ENCODE measurements at regions not wholly inside any gene's neighbourhood (a gene's known extent, or its start where the extent isn't known, plus 50 kb on each side); places are given as distances from the start of the nearest gene placed in this dataset.
A peak's percentile ranks its signal among the peaks of the same experiment; 100 is the strongest.

GRCh38 chr2:17115466-17115865 lies 402.8 kb downstream of the RAD51AP2 start:
- FAIRE-seq = no peak
- intact Hi-C loops (cut with DNase I) = no loop called here
- H3K27me3 ChIP-seq (ENCODE audit: control insufficient read depth, insufficient read depth, low read length) = no peaks in the 10 kb centered on the region
- no peak overlapping the region for H3K27ac ChIP-seq (ENCODE audit: low read depth in 2 of 2, low read length in 2 of 2)
- H3K9ac ChIP-seq (ENCODE audit: low read length in 3 of 3) = no peak overlapping the region
- H3K4me3 ChIP-seq (ENCODE audit: low read length in 3 of 3) = no peak overlapping the region
- TF ChIP-seq CTCF (IDR thresholded peaks at IDR 0.05; ENCODE audit: borderline replicate concordance, extremely low read depth, insufficient read depth) = no peak
- no peaks in the 10 kb centered on the region for H3K9me3 ChIP-seq (ENCODE audit: control insufficient read depth in 2 of 3, insufficient read depth in 1 of 3, low read length in 3 of 3)
- no peak for DNase-seq
- H3K4me1 ChIP-seq (ENCODE audit: control insufficient read depth in 2 of 3, insufficient read depth in 2 of 3, low read depth in 1 of 3, low read length in 3 of 3) = no peaks in the 10 kb centered on the region
- H3K36me3 ChIP-seq (ENCODE audit: control insufficient read depth in 2 of 3, insufficient read depth in 3 of 3, low read length in 3 of 3) = no peaks in the 10 kb centered on the region

GRCh38 chr2:17115042-17115441 lies 403.2 kb downstream of the RAD51AP2 start:
- no peak for TF ChIP-seq CTCF (IDR thresholded peaks at IDR 0.05; ENCODE audit: borderline replicate concordance, extremely low read depth, insufficient read depth)
- H3K36me3 ChIP-seq (ENCODE audit: control insufficient read depth in 2 of 3, insufficient read depth in 3 of 3, low read length in 3 of 3) = no peaks in the 10 kb centered on the region
- DNase-seq (no peak), FAIRE-seq (no peak)
- intact Hi-C loops (cut with DNase I) = no loop called here
- H3K9me3 ChIP-seq (ENCODE audit: control insufficient read depth in 2 of 3, insufficient read depth in 1 of 3, low read length in 3 of 3) = no peaks in the 10 kb centered on the region
- no peak overlapping the region for H3K9ac ChIP-seq (ENCODE audit: low read length in 3 of 3)
- no peaks in the 10 kb centered on the region for H3K4me1 ChIP-seq (ENCODE audit: control insufficient read depth in 2 of 3, insufficient read depth in 2 of 3, low read depth in 1 of 3, low read length in 3 of 3)
- H3K4me3 ChIP-seq (ENCODE audit: low read length in 3 of 3) = no peak overlapping the region
- no peak overlapping the region for H3K27ac ChIP-seq (ENCODE audit: low read depth in 2 of 2, low read length in 2 of 2)
- H3K27me3 ChIP-seq (ENCODE audit: control insufficient read depth, insufficient read depth, low read length) = no peaks in the 10 kb centered on the region

- no peak for FAIRE-seq
- Histone ChIP-seq H3K36me3 (ENCODE audit: control insufficient read depth in 2 of 3, insufficient read depth in 3 of 3, low read length in 3 of 3) (no peaks in the 10 kb centered on the region), H3K27ac (ENCODE audit: low read depth in 2 of 2, low read length in 2 of 2) (no peak overlapping the region), H3K9me3 (ENCODE audit: control insufficient read depth in 2 of 3, insufficient read depth in 1 of 3, low read length in 3 of 3) (no peaks in the 10 kb centered on the region), H3K9ac (ENCODE audit: low read length in 3 of 3) (no peak overlapping the region), H3K4me1 (ENCODE audit: control insufficient read depth in 2 of 3, insufficient read depth in 2 of 3, low read depth in 1 of 3, low read length in 3 of 3) (no peaks in the 10 kb centered on the region), H3K4me3 (ENCODE audit: low read length in 3 of 3) (no peak overlapping the region), H3K27me3 (ENCODE audit: control insufficient read depth, insufficient read depth, low read length) (no peaks in the 10 kb centered on the region)
- TF ChIP-seq CTCF (IDR thresholded peaks at IDR 0.05; ENCODE audit: borderline replicate concordance, extremely low read depth, insufficient read depth) = no peak
- intact Hi-C loops (cut with DNase I) = no loop called here
- peak in 1 of 5 donors; percentile 19 for DNase-seq
Observed at GRCh38 chr2:17107871-17108270, 410.4 kb downstream of the RAD51AP2 start.

GRCh38 chr2:17107151-17107550 lies 411.1 kb downstream of the RAD51AP2 start:
- Histone ChIP-seq H3K27me3 (ENCODE audit: control insufficient read depth, insufficient read depth, low read length) (no peaks in the 10 kb centered on the region), H3K4me3 (ENCODE audit: low read length in 3 of 3) (no peak overlapping the region), H3K36me3 (ENCODE audit: control insufficient read depth in 2 of 3, insufficient read depth in 3 of 3, low read length in 3 of 3) (no peaks in the 10 kb centered on the region), H3K9me3 (ENCODE audit: control insufficient read depth in 2 of 3, insufficient read depth in 1 of 3, low read length in 3 of 3) (no peaks in the 10 kb centered on the region), H3K9ac (ENCODE audit: low read length in 3 of 3) (no peak overlapping the region), H3K4me1 (ENCODE audit: control insufficient read depth in 2 of 3, insufficient read depth in 2 of 3, low read depth in 1 of 3, low read length in 3 of 3) (no peaks in the 10 kb centered on the region), H3K27ac (ENCODE audit: low read depth in 2 of 2, low read length in 2 of 2) (no peak overlapping the region)
- FAIRE-seq (no peak), DNase-seq (peak in 1 of 5 donors; percentile 7)
- intact Hi-C loops (cut with DNase I) = no loop called here
- no peak for TF ChIP-seq CTCF (IDR thresholded peaks at IDR 0.05; ENCODE audit: borderline replicate concordance, extremely low read depth, insufficient read depth)
